SK-N-SH (cell line): ENCODE measurements at regions not wholly inside any gene's neighbourhood (a gene's known extent, or its start where the extent isn't known, plus 50 kb on each side); places are given as distances from the start of the nearest gene placed in this dataset.
A peak's percentile ranks its signal among the peaks of the same experiment; 100 is the strongest.

ENCODE experiments used
- CTCF ChIP-seq: fragments of 200-600 bp; sonication (generic); IDR thresholded peaks from 2 replicates; pipeline ENCODE4 v1.6.1; 2017; ENCODE audit warnings: antibody characterized with exemption, mild to moderate bottlenecking, moderate library complexity
- EP300 ChIP-seq, 2 experiments: IDR thresholded peaks; 2 replicates each; pipeline versions ENCODE4 v1.4.0 to v1.6.1; 2012; ENCODE audit warnings: borderline replicate concordance in 1 of 2, low read depth in 1 of 2, low read length in 1 of 2
- FOXM1 ChIP-seq: IDR thresholded peaks from 2 replicates; pipeline ENCODE4 v1.4.0; 2012; ENCODE audit warnings: low read depth, mild to moderate bottlenecking
- MAX ChIP-seq: IDR thresholded peaks from 2 replicates; pipeline ENCODE4 v1.4.0; 2012; ENCODE audit warnings: low read depth
- MXI1 ChIP-seq: IDR thresholded peaks from 2 replicates; pipeline ENCODE4 v1.6.1; 2012; ENCODE audit warnings: mild to moderate bottlenecking, low read depth, low read length, improper control_type of control experiment
- PBX3 ChIP-seq: IDR thresholded peaks from 2 replicates; pipeline ENCODE4; 2012
- POLR2AphosphoS5 ChIP-seq: IDR thresholded peaks from 2 replicates; pipeline ENCODE4 v1.6.1; 2012; ENCODE audit warnings: low read depth, low read length
- RAD21 ChIP-seq: IDR thresholded peaks from 2 replicates; pipeline ENCODE4 v1.6.1; 2012; ENCODE audit warnings: mild to moderate bottlenecking, low read length
- RCOR1 ChIP-seq: fragments of 150-350 bp; IDR thresholded peaks from 2 replicates; pipeline ENCODE4 v1.6.1; 2017; ENCODE audit warnings: antibody characterized with exemption, low read length
- TAF1 ChIP-seq: IDR thresholded peaks from 2 replicates; pipeline ENCODE4 v1.6.1; 2012; ENCODE audit warnings: low read depth, mild to moderate bottlenecking, low read length, moderate library complexity, borderline replicate concordance
- ZBTB33 ChIP-seq: IDR thresholded peaks from 2 replicates; pipeline ENCODE4 v1.4.0; 2012; ENCODE audit warnings: low read depth, borderline replicate concordance

- TF ChIP-seq CTCF, result no peak
- no peak for TF ChIP-seq MAX
- TF ChIP-seq EP300 (IDR thresholded peaks at IDR 0.05; ENCODE audit: borderline replicate concordance in 1 of 2, low read depth in 1 of 2, low read length in 1 of 2), result peak in 1 of 2 experiments; percentile 43; a peak in 2 of 4 replicates
- TF ChIP-seq ZBTB33, result no peak
- no peak for TF ChIP-seq POLR2AphosphoS5
- no peak for TF ChIP-seq PBX3
- TF ChIP-seq FOXM1, result no peak
- TF ChIP-seq TAF1, result no peak
- TF ChIP-seq RAD21, result no peak
- peak; percentile 53; the same call in 1 of the 2 replicates for TF ChIP-seq RCOR1
- no peak for TF ChIP-seq MXI1
Measured at GRCh38 chr4:125760956-125761355, 446.2 kb downstream of the FAT4 start.
